Breast epithelium (tissue), 4 donors: ENCODE measurements at regions not wholly inside any gene's neighbourhood (a gene's known extent, or its start where the extent isn't known, plus 50 kb on each side); places are given as distances from the start of the nearest gene placed in this dataset.

Experiments
- DNase-seq, 2 donors: peaks; one replicate each; pipeline ENCODE4 v3.0.0-alpha.2; 2019; ENCODE audit warnings: low spot score in 2 of 2
- H3K27ac ChIP-seq, 2 donors: fragments of 200-600 bp; sonication (generic) in 1 of 2; one replicate each; pipeline ENCODE4 v1.5.1; 2016 to 2019; ENCODE audit warnings: mild to moderate bottlenecking in 1 of 2
- H3K27me3 ChIP-seq, 2 donors: fragments of 200-600 bp; sonication (generic) in 1 of 2; one replicate each; pipeline versions ENCODE4 v1.5.1 to v1.6.0; 2017 to 2019; ENCODE audit warnings: control low read depth in 1 of 2, mild to moderate bottlenecking in 1 of 2
- H3K36me3 ChIP-seq: fragments of 200-600 bp; one replicate; pipeline ENCODE4 v1.5.1; 2019
- H3K4me1 ChIP-seq, 2 donors: fragments of 200-600 bp; sonication (generic); one replicate each; pipeline ENCODE4 v1.5.1; 2016 to 2019; ENCODE audit warnings: control low read depth in 1 of 2
- H3K4me3 ChIP-seq, 3 donors: fragments of 200-600 bp; sonication (generic); 1 replicate in 2 of 3; 2 replicates in 1 of 3; pipeline ENCODE4 v1.5.1; 2016 to 2019; ENCODE audit warnings: mild to moderate bottlenecking in 3 of 3, moderate library complexity in 2 of 3
- H3K9me3 ChIP-seq, 2 donors: fragments of 200-600 bp; sonication (generic) in 1 of 2; one replicate each; pipeline ENCODE4 v1.5.1; 2016 to 2019; ENCODE audit warnings: control low read depth in 1 of 2
- CTCF ChIP-seq, 3 donors: fragments of 450-650 bp; IDR thresholded peaks; one replicate each; pipeline ENCODE4 v1.5.1; 2016 to 2017; ENCODE audit warnings: antibody characterized with exemption in 3 of 3, mild to moderate bottlenecking in 3 of 3, moderate library complexity in 3 of 3
- POLR2A ChIP-seq: fragments of 450-650 bp; IDR thresholded peaks from one replicate; pipeline ENCODE4 v1.6.1; 2016; ENCODE audit warnings: antibody characterized with exemption, mild to moderate bottlenecking, moderate library complexity
- POLR2AphosphoS5 ChIP-seq, 3 donors: sonication (generic); formaldehyde crosslinking; IDR thresholded peaks; one replicate each; pipeline ENCODE4 v1.6.1; 2017; ENCODE audit warnings: antibody characterized with exemption in 3 of 3
- intact Hi-C: fragments of 100-400 bp; cut with DNase I; formaldehyde crosslinking; loops from one replicate; pipeline ENCODE4 v1.15.1; 2023; ENCODE audit warnings: low total_unique reads

GRCh38 chr2:226431288-226431948, 368.2 kb downstream of the IRS1 start:
- intact Hi-C loops: no loop called here
- H3K4me1 ChIP-seq: no peaks in the 10 kb centered on the region
- no peaks in the 10 kb centered on the region for H3K9me3 ChIP-seq
- no peak for TF ChIP-seq POLR2A
- TF ChIP-seq CTCF (IDR thresholded peaks at IDR 0.05): no peak
- no peak for TF ChIP-seq POLR2AphosphoS5 (IDR thresholded peaks at IDR 0.05)
- H3K36me3 ChIP-seq: no peaks in the 10 kb centered on the region
- no peak overlapping the region for H3K27ac ChIP-seq
- DNase-seq: no peak
- no peak overlapping the region for H3K4me3 ChIP-seq
- no peaks in the 10 kb centered on the region for H3K27me3 ChIP-seq

GRCh38 chr2:226429476-226429875, 370.1 kb downstream of the IRS1 start:
- no peak overlapping the region for H3K27ac ChIP-seq
- H3K4me1 ChIP-seq: no peaks in the 10 kb centered on the region
- no peaks in the 10 kb centered on the region for H3K9me3 ChIP-seq
- H3K27me3 ChIP-seq: no peaks in the 10 kb centered on the region
- H3K36me3 ChIP-seq: no peaks in the 10 kb centered on the region
- no peak for DNase-seq
- TF ChIP-seq POLR2A (no peak), POLR2AphosphoS5 (IDR thresholded peaks at IDR 0.05) (no peak), CTCF (IDR thresholded peaks at IDR 0.05) (no peak)
- no peak overlapping the region for H3K4me3 ChIP-seq
- intact Hi-C loops: no loop called here

- H3K27ac ChIP-seq: no peak overlapping the region
- TF ChIP-seq POLR2A (no peak), CTCF (IDR thresholded peaks at IDR 0.05) (no peak), POLR2AphosphoS5 (IDR thresholded peaks at IDR 0.05) (no peak)
Observed at GRCh38 chr2:226427538-226428307, 371.9 kb downstream of the IRS1 start.

GRCh38 chr2:226426292-226426736, 373.3 kb downstream of the IRS1 start:
- Histone ChIP-seq H3K9me3 (no peaks in the 10 kb centered on the region), H3K4me3 (no peak overlapping the region), H3K36me3 (no peaks in the 10 kb centered on the region), H3K27ac (no peak overlapping the region), H3K27me3 (no peaks in the 10 kb centered on the region), H3K4me1 (no peaks in the 10 kb centered on the region)
- TF ChIP-seq POLR2A (no peak), POLR2AphosphoS5 (IDR thresholded peaks at IDR 0.05) (no peak), CTCF (IDR thresholded peaks at IDR 0.05) (no peak)
- no peak for DNase-seq
- intact Hi-C loops: no loop called here

More at GRCh38 chr2:226427538-226428307, 371.9 kb downstream of the IRS1 start:
- H3K9me3 ChIP-seq: no peaks in the 10 kb centered on the region
- no peak overlapping the region for H3K4me3 ChIP-seq
- DNase-seq: no peak
- H3K36me3 ChIP-seq: no peaks in the 10 kb centered on the region
- no peaks in the 10 kb centered on the region for H3K27me3 ChIP-seq
- intact Hi-C loops: no loop called here
- no peaks in the 10 kb centered on the region for H3K4me1 ChIP-seq

GRCh38 chr2:226424971-226425370, 374.6 kb downstream of the IRS1 start:
- no peak overlapping the region for H3K4me3 ChIP-seq
- H3K9me3 ChIP-seq: no peaks in the 10 kb centered on the region
- intact Hi-C loops: no loop called here
- TF ChIP-seq POLR2AphosphoS5 (IDR thresholded peaks at IDR 0.05): no peak
- no peak for TF ChIP-seq POLR2A
- no peak for TF ChIP-seq CTCF (IDR thresholded peaks at IDR 0.05)
- H3K27ac ChIP-seq: no peak overlapping the region
- DNase-seq: no peak
- no peaks in the 10 kb centered on the region for H3K27me3 ChIP-seq
- no peaks in the 10 kb centered on the region for H3K4me1 ChIP-seq
- no peaks in the 10 kb centered on the region for H3K36me3 ChIP-seq
